ENCODE measurements at regions not wholly inside any gene's neighbourhood (a gene's known extent, or its start where the extent isn't known, plus 50 kb on each side); places are given as distances from the start of the nearest gene placed in this dataset.

DNA sequence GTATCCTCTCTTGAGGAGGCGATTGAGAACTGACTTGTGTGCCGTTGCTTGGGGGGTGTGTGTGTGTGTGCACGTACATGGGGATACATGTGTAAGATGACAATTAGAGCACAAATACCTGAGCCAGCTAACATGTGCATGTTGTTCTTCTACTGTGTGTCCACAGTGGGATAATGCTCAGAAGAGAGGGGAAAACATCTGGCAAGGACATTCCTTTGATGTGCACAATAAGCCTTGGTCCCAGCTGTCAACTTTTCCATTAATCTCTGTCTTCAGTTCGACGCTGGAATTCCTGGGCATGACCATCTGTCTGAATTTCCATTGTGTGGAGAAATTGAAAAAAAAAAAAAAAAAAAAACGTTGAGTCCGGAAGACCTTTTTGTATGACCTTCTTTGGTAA lies 592.0 kb upstream of the GALNTL6 start:
- Histone ChIP-seq H3K4me2 (no peak overlapping the region), H3K27ac (no peak overlapping the region), H3K4me3 (no peak overlapping the region), H4K20me1 (no peaks in the 10 kb centered on the region), H3K9me3 (replicated peaks in 1 of 11) (no peaks in the 10 kb centered on the region), H3K36me3 (no peaks in the 10 kb centered on the region), H3K9ac (no peak overlapping the region), H3K27me3 (no peaks in the 10 kb centered on the region), H3K4me1 (no peaks in the 10 kb centered on the region)
- TF ChIP-seq Cebpa-rat (IDR thresholded peaks at IDR 0.05) = no peak

DNA sequence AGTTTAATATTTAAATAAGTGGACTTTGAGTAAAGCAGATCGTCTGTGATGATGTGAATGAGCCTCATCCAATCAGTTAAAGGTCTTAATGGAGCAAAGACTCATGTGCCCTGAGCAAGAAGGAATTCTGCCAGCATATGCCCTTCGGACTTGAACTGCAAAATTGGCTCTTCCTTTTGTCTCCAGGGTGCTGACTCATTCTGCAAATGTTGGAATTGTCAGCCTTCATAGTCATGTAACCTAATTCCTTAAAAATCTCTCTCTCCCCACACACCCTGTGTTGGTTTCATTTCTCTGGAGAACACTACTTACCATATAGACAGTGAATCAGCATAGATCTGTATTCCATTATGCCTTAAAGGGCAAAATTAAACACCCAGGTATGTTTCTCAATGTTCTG lies 609.8 kb upstream of the GALNTL6 start:
- Histone ChIP-seq H3K4me3 (no peak overlapping the region), H3K27ac (no peak overlapping the region), H3K4me2 (no peak overlapping the region), H3K9ac (no peak overlapping the region), H4K20me1 (no peaks in the 10 kb centered on the region), H3K36me3 (no peaks in the 10 kb centered on the region), H3K27me3 (no peaks in the 10 kb centered on the region), H3K4me1 (no peaks in the 10 kb centered on the region), H3K9me3 (replicated peaks in 1 of 11) (no peaks in the 10 kb centered on the region; a peak in 1 of 22 replicates)
- no peak for TF ChIP-seq Cebpa-rat (IDR thresholded peaks at IDR 0.05)

DNA sequence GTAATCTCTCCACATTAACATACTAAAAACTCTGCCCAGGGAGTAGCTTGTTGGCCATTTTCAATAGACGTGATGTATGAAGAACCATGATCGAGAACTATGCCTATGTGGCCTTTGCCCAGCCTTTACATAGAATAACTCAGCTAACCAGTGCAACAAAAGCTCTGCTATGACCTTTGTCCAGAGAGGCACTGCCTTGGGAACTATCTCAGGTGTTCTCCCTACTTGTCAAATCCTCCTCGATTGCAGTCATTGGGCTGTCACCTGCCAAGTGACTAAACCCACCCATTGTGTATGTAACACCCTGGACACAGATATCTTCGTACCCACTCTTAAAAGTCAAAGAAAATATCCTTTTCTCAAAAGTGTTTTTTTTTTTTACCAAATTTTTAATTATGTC lies 610.3 kb upstream of the GALNTL6 start:
- no peak overlapping the region for H3K4me3 ChIP-seq
- no peaks in the 10 kb centered on the region; a peak in 1 of 22 replicates for H3K9me3 ChIP-seq (replicated peaks in 1 of 11)
- H3K36me3 ChIP-seq = no peaks in the 10 kb centered on the region
- H3K4me2 ChIP-seq = no peak overlapping the region
- TF ChIP-seq Cebpa-rat (IDR thresholded peaks at IDR 0.05) = no peak
- H3K27ac ChIP-seq = no peak overlapping the region
- no peaks in the 10 kb centered on the region for H4K20me1 ChIP-seq
- H3K9ac ChIP-seq = no peak overlapping the region
- H3K27me3 ChIP-seq = no peaks in the 10 kb centered on the region
- no peaks in the 10 kb centered on the region for H3K4me1 ChIP-seq

DNA sequence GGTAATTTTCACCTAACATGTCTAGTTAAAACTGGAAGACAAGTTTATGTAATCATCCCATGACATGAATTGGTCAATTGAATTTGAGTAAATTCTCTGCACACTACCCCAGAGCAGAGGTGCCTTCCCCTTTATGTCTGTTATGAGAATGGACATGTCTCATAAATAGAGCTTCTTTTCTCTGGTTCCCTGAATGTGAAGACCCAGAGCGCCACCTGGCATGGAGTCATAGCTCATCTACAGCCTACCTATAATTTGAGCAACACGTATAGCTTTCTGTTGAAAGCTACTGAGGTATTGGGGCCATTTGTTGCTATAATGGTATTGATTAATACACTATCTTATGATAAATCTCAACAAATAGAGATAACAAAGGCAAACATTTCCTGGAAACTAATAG lies 626.5 kb upstream of the GALNTL6 start:
- Histone ChIP-seq H3K36me3 (no peaks in the 10 kb centered on the region), H3K4me2 (no peak overlapping the region), H3K4me3 (no peak overlapping the region), H3K9me3 (replicated peaks in 1 of 11) (no peaks in the 10 kb centered on the region), H4K20me1 (no peaks in the 10 kb centered on the region), H3K27me3 (no peaks in the 10 kb centered on the region), H3K27ac (no peak overlapping the region), H3K9ac (no peak overlapping the region), H3K4me1 (no peaks in the 10 kb centered on the region)
- TF ChIP-seq Cebpa-rat (IDR thresholded peaks at IDR 0.05) = no peak

DNA sequence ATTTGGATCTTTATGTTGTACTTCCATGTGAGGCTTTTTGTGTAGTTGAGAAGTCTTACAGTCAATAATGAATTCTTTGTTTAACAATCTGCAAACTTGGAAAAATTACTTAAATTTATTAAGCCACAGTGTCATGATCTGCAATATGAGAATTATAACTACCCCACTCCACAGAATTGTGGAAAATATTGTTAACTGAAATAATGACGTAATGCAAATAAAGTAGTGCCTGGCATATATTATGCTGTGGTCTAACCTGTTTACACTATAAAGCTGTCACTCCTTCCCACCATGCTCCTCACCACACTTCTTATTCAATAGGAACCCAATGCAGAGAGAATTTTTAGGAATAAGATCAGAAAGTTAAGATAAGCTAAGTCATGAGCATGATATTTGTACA lies 632.1 kb upstream of the GALNTL6 start:
- no peaks in the 10 kb centered on the region for H3K9me3 ChIP-seq (replicated peaks in 1 of 11)

DNA sequence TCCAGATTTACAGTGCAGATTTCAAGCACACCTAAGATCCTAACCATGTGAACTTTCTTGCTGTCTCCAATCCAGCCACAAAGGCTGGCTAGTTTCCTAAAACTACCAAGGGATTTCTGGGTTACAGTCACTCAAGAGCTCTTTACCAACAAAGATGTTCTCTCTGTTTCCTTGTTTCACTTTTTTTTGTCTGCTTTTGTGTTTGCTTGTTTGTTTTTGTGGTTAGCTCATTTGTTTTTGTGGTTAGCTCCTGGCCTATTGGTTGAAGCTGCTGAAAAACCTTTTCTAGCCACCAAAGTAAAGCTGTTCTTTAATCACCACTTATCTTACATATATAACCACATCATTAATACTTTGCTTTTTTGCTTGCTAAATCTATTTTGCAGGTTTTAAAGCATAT lies 642.5 kb upstream of the GALNTL6 start:
- Histone ChIP-seq H3K27me3 (no peaks in the 10 kb centered on the region), H3K4me3 (no peak overlapping the region), H3K9ac (no peak overlapping the region), H3K36me3 (no peaks in the 10 kb centered on the region), H3K4me2 (0 out of 22 replicates have a peak overlapping the region, but pooled peaks of 2 of the 11 experiments have one; percentile 2 to 10), H4K20me1 (no peaks in the 10 kb centered on the region), H3K4me1 (peaks cover 0 to 6% (median 0%) of the 10 kb centered on the region in 10 experiments; a peak in 2 of 20 replicates), H3K9me3 (replicated peaks in 1 of 11) (peaks cover 9 to 25% (median 15%) of the 10 kb centered on the region in 11 experiments; a peak in 18 of 22 replicates), H3K27ac (no peak overlapping the region)
- no peak for TF ChIP-seq Cebpa-rat (IDR thresholded peaks at IDR 0.05)

More for the DNA sequence above, 632.1 kb upstream of the GALNTL6 start:
- H3K4me3 ChIP-seq = no peak overlapping the region
- no peaks in the 10 kb centered on the region for H3K36me3 ChIP-seq
- H3K27ac ChIP-seq = no peak overlapping the region
- no peaks in the 10 kb centered on the region for H4K20me1 ChIP-seq
- no peak overlapping the region for H3K9ac ChIP-seq
- no peaks in the 10 kb centered on the region for H3K4me1 ChIP-seq
- H3K4me2 ChIP-seq = no peak overlapping the region
- H3K27me3 ChIP-seq = no peaks in the 10 kb centered on the region
- no peak for TF ChIP-seq Cebpa-rat (IDR thresholded peaks at IDR 0.05)

DNA sequence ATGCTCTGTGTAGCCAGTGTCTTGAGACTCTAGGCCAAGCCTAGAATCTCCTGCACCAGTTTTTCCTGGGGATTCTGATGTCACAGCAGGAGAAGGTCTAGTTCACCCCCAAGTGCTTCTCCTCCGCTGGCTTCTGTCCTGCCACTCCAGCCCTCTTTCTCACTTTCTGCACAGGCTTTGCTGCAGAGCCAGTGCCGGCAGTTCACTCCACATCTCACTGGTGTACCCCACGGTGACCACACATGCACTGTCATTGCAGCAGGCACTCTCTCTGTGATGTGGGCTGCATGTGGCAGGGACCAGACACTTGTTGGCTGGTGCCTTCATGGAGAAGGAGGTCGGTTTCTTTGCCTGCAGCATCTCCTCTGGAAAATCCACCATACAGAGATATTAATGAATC lies 643.8 kb upstream of the GALNTL6 start:
- Histone ChIP-seq H3K4me1 (peaks cover 0 to 6% (median 0%) of the 10 kb centered on the region in 10 experiments; a peak in 2 of 20 replicates), H4K20me1 (no peaks in the 10 kb centered on the region), H3K9ac (no peak overlapping the region), H3K4me2 (no peak overlapping the region), H3K4me3 (no peak overlapping the region), H3K27ac (no peak overlapping the region), H3K9me3 (replicated peaks in 1 of 11) (peaks cover 9 to 25% (median 15%) of the 10 kb centered on the region in 11 experiments; a peak in 18 of 22 replicates), H3K36me3 (no peaks in the 10 kb centered on the region), H3K27me3 (no peaks in the 10 kb centered on the region)
- no peak for TF ChIP-seq Cebpa-rat (IDR thresholded peaks at IDR 0.05)

DNA sequence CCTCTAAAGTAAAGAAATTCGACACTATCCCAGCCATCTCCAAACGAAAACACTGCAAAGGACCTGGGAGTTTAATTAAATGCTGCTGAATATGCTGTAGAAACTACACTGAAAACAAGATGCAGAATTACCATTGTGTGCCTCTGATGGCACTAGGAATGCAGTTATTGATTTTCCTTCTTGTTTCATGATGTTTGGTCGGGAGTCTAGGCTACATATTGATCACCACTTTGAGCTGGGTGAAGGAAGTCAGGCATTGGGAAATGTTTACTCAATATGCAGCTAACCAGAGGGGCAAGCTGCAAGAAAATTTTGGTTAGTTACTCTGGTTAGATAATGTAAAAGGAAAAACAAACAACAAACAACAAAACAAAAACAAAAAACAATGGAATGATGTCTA lies 650.7 kb upstream of the GALNTL6 start:
- H3K27ac ChIP-seq = no peak overlapping the region
- no peaks in the 10 kb centered on the region for H4K20me1 ChIP-seq
- H3K9me3 ChIP-seq (replicated peaks in 1 of 11) = peaks cover 0 to 6% (median under 1%) of the 10 kb centered on the region in 11 experiments; a peak in 6 of 22 replicates
- TF ChIP-seq Cebpa-rat (IDR thresholded peaks at IDR 0.05) = no peak
- no peak overlapping the region for H3K4me2 ChIP-seq
- no peaks in the 10 kb centered on the region for H3K27me3 ChIP-seq
- H3K9ac ChIP-seq = no peak overlapping the region
- peaks cover 0 to 7% (median 0%) of the 10 kb centered on the region in 10 experiments; a peak in 3 of 20 replicates for H3K4me1 ChIP-seq
- no peaks in the 10 kb centered on the region for H3K36me3 ChIP-seq
- H3K4me3 ChIP-seq = no peak overlapping the region

DNA sequence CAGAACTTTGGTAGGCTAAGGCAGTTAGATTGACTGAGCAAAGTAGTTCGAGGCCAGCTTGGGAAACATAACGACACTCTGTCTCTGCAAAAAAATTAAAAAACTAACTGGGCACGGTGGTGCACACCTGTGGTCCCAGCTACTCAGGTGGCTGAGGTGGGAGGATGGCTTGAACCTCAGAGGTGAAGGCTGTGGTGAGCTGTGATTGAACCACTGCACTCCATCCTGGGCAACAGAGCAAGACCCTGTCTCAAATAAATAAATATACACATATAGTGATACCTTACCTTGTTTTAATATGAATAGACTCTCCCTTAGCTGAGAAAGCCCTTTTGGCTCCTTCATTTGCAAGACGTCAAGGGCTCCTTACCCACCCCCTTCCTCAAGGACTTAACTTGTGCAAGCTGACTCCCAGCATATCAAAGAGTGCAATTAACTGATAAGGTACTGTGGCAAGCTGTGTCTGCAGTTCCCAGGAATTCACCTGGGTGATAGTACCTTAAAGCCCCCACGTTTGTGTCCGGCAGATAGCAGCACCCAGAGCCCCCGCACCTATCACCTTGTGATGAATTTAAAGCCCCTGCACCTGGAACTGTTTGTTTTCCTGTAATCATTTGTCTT lies 655.6 kb upstream of the GALNTL6 start:
- TF ChIP-seq Cebpa-rat (IDR thresholded peaks at IDR 0.05) = no peak
- Histone ChIP-seq H3K9me3 (replicated peaks in 1 of 11) (no peaks in the 10 kb centered on the region), H3K36me3 (no peaks in the 10 kb centered on the region), H3K9ac (no peak overlapping the region), H3K4me1 (peaks cover 0 to 7% (median 0%) of the 10 kb centered on the region in 10 experiments; a peak in 3 of 20 replicates), H3K4me3 (no peak overlapping the region), H3K27me3 (no peaks in the 10 kb centered on the region), H3K27ac (no peak overlapping the region), H3K4me2 (no peak overlapping the region), H4K20me1 (no peaks in the 10 kb centered on the region)

DNA sequence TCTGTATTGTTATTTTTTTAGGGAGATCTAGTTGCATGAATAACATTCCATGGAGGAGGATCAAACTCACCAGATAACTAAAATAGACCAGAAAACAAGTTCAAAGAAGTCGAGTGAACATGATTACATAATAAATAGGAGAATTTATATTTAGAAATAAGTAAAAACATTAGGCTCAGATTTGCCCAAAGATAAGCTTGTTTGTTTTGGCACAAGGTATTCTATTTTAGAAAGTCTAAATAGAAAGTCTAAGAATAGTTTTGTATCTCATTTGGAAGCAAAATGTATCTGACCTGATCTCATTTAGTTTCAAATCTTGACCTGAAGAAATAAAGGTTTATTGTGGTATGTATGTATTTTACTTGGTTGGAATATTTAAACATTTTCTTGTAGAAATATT lies 670.6 kb upstream of the GALNTL6 start:
- Histone ChIP-seq H3K4me1 (no peaks in the 10 kb centered on the region), H3K27me3 (no peaks in the 10 kb centered on the region), H4K20me1 (no peaks in the 10 kb centered on the region), H3K4me2 (no peak overlapping the region), H3K27ac (no peak overlapping the region), H3K4me3 (no peak overlapping the region), H3K9me3 (replicated peaks in 1 of 11) (no peaks in the 10 kb centered on the region), H3K36me3 (no peaks in the 10 kb centered on the region), H3K9ac (no peak overlapping the region)
- no peak for TF ChIP-seq Cebpa-rat (IDR thresholded peaks at IDR 0.05)

All from BLaER1 treated with 17β-estradiol and CSF1 and Interleukin-3, amounts not matched to agents 10 nM and 100 nM (cell line).